ENCODE measurements at regions not wholly inside any gene's neighbourhood (a gene's known extent, or its start where the extent isn't known, plus 50 kb on each side); places are given as distances from the start of the nearest gene placed in this dataset.

GRCh38 chr14:71339650-71340415 lies 432.6 kb downstream of the PCNX1 start:
- no peak for TF ChIP-seq CTCF (IDR thresholded peaks at IDR 0.05; ENCODE audit: control insufficient read depth, extremely low read depth, insufficient read depth)
- no peak for DNase-seq (ENCODE audit: low read depth)
- no peak overlapping the region for H3K4me3 ChIP-seq (ENCODE audit: low read depth, low read length)

GRCh38 chr14:71341156-71341555 lies 433.9 kb downstream of the PCNX1 start:
- no peak for DNase-seq (ENCODE audit: low read depth)
- no peak overlapping the region for H3K4me3 ChIP-seq (ENCODE audit: low read depth, low read length)
- no peak for TF ChIP-seq CTCF (IDR thresholded peaks at IDR 0.05; ENCODE audit: control insufficient read depth, extremely low read depth, insufficient read depth)

- TF ChIP-seq CTCF (IDR thresholded peaks at IDR 0.05; ENCODE audit: control insufficient read depth, extremely low read depth, insufficient read depth): no peak
- H3K4me3 ChIP-seq (ENCODE audit: low read depth, low read length): no peak overlapping the region
- no peak for DNase-seq (ENCODE audit: low read depth)
Measured at GRCh38 chr14:71343724-71344123, 436.5 kb downstream of the PCNX1 start.

- no peak for DNase-seq (ENCODE audit: low read depth)
- H3K4me3 ChIP-seq (ENCODE audit: low read depth, low read length): no peak overlapping the region
- no peak for TF ChIP-seq CTCF (IDR thresholded peaks at IDR 0.05; ENCODE audit: control insufficient read depth, extremely low read depth, insufficient read depth)
Measured at GRCh38 chr14:71344506-71344905, 437.2 kb downstream of the PCNX1 start.

GRCh38 chr14:71346685-71347084 lies 439.4 kb downstream of the PCNX1 start:
- TF ChIP-seq CTCF (IDR thresholded peaks at IDR 0.05; ENCODE audit: control insufficient read depth, extremely low read depth, insufficient read depth): no peak
- H3K4me3 ChIP-seq (ENCODE audit: low read depth, low read length): no peak overlapping the region
- DNase-seq (ENCODE audit: low read depth): no peak

- TF ChIP-seq CTCF (IDR thresholded peaks at IDR 0.05; ENCODE audit: control insufficient read depth, extremely low read depth, insufficient read depth): no peak
- DNase-seq (ENCODE audit: low read depth): no peak
- H3K4me3 ChIP-seq (ENCODE audit: low read depth, low read length): no peak overlapping the region
Measured at GRCh38 chr14:71348394-71348793, 441.1 kb downstream of the PCNX1 start.

GRCh38 chr14:71348817-71349216 lies 441.6 kb downstream of the PCNX1 start:
- no peak for TF ChIP-seq CTCF (IDR thresholded peaks at IDR 0.05; ENCODE audit: control insufficient read depth, extremely low read depth, insufficient read depth)

More at GRCh38 chr14:71348817-71349216, 441.6 kb downstream of the PCNX1 start:
- H3K4me3 ChIP-seq (ENCODE audit: low read depth, low read length): no peak overlapping the region
- no peak for DNase-seq (ENCODE audit: low read depth)

Measured in LNCaP clone FGC (cell line).